ENCODE measurements at regions not wholly inside any gene's neighbourhood (a gene's known extent, or its start where the extent isn't known, plus 50 kb on each side); places are given as distances from the start of the nearest gene placed in this dataset.

GRCh38 chr18:56501896-56502295 lies 136.5 kb downstream of the TXNL1 start:
- no peak overlapping the region for H3K4me3 ChIP-seq (ENCODE audit: low read depth, low read length)
- H3K27ac ChIP-seq (ENCODE audit: extremely low read depth, low read depth, low read length), result no peak overlapping the region
- H3K36me3 ChIP-seq (ENCODE audit: control insufficient read depth in 2 of 2, insufficient read depth in 1 of 2, low read length in 2 of 2), result no peaks in the 10 kb centered on the region
- no peak for TF ChIP-seq INSM2 (tag by site-specific recombination; IDR thresholded peaks at IDR 0.05)
- TF ChIP-seq ZNF677 (tag by site-specific recombination; IDR thresholded peaks at IDR 0.05), result no peak
- TF ChIP-seq MYNN (tag by site-specific recombination; IDR thresholded peaks at IDR 0.05; ENCODE audit: borderline replicate concordance), result no peak
- TF ChIP-seq ZNF837 (tag by site-specific recombination; IDR thresholded peaks at IDR 0.05), result no peak
- no peak for TF ChIP-seq ZNF138 (tag by site-specific recombination; IDR thresholded peaks at IDR 0.05; ENCODE audit: borderline replicate concordance)
- no peak for TF ChIP-seq SETDB1 (IDR thresholded peaks at IDR 0.05; ENCODE audit: insufficient read length, low read length)
- no peak for TF ChIP-seq HOXC10 (CRISPR knock-in tag; IDR thresholded peaks at IDR 0.05)
- TF ChIP-seq ZNF571 (tag by site-specific recombination; IDR thresholded peaks at IDR 0.05), result no peak
- TF ChIP-seq ZNF707 (tag by site-specific recombination; IDR thresholded peaks at IDR 0.05), result no peak
- no peak for TF ChIP-seq ZNF311 (tag by site-specific recombination; IDR thresholded peaks at IDR 0.05; ENCODE audit: borderline replicate concordance)
- no peak for TF ChIP-seq ZNF843 (tag by site-specific recombination; IDR thresholded peaks at IDR 0.05)
- TF ChIP-seq GLIS1 (tag by site-specific recombination; IDR thresholded peaks at IDR 0.05), result no peak
- no peak for TF ChIP-seq RBAK (tag by site-specific recombination; IDR thresholded peaks at IDR 0.05)
- no peaks in the 10 kb centered on the region for H3K4me1 ChIP-seq (ENCODE audit: control insufficient read depth, insufficient read depth, low read length)
- ChIA-PET POLR2A (no interaction called here), CTCF (no interaction called here)
- no peaks in the 10 kb centered on the region for H3K9me3 ChIP-seq (ENCODE audit: control insufficient read depth, insufficient read depth, low read depth, low read length)

- H3K4me1 ChIP-seq (ENCODE audit: control insufficient read depth, insufficient read depth, low read length), result no peaks in the 10 kb centered on the region
- TF ChIP-seq HOXC10 (CRISPR knock-in tag; IDR thresholded peaks at IDR 0.05) (no peak), ZSCAN18 (tag by site-specific recombination; IDR thresholded peaks at IDR 0.05) (no peak), ZBTB8A (tag by site-specific recombination; IDR thresholded peaks at IDR 0.05) (no peak), ZNF639 (tag by site-specific recombination; IDR thresholded peaks at IDR 0.05) (no peak)
- POLR2A ChIA-PET, result no interaction called here
- H3K36me3 ChIP-seq (ENCODE audit: control insufficient read depth in 2 of 2, insufficient read depth in 1 of 2, low read length in 2 of 2), result no peaks in the 10 kb centered on the region
- H3K9me3 ChIP-seq (ENCODE audit: control insufficient read depth, insufficient read depth, low read depth, low read length), result no peaks in the 10 kb centered on the region
- no peak overlapping the region for H3K27ac ChIP-seq (ENCODE audit: extremely low read depth, low read depth, low read length)
- CTCF ChIA-PET, result no interaction called here
- no peak overlapping the region for H3K4me3 ChIP-seq (ENCODE audit: low read depth, low read length)
Measured at GRCh38 chr18:56495884-56496283, 142.5 kb downstream of the TXNL1 start.

- no peaks in the 10 kb centered on the region for H3K4me1 ChIP-seq (ENCODE audit: control insufficient read depth, insufficient read depth, low read length)
- no peak overlapping the region for H3K4me3 ChIP-seq (ENCODE audit: low read depth, low read length)
- CTCF ChIA-PET, result no interaction called here
- H3K27ac ChIP-seq (ENCODE audit: extremely low read depth, low read depth, low read length), result no peak overlapping the region
- POLR2A ChIA-PET, result no interaction called here
- H3K9me3 ChIP-seq (ENCODE audit: control insufficient read depth, insufficient read depth, low read depth, low read length), result no peaks in the 10 kb centered on the region
- no peak for TF ChIP-seq ZNF148 (tag by site-specific recombination; IDR thresholded peaks at IDR 0.05; ENCODE audit: borderline replicate concordance)
- TF ChIP-seq SP7 (tag by site-specific recombination; IDR thresholded peaks at IDR 0.05), result no peak
- TF ChIP-seq GLIS1 (tag by site-specific recombination; IDR thresholded peaks at IDR 0.05), result no peak
- no peak for TF ChIP-seq ZNF610 (tag by site-specific recombination; IDR thresholded peaks at IDR 0.05; ENCODE audit: borderline replicate concordance)
- no peak for TF ChIP-seq BCL6B (tag by site-specific recombination; IDR thresholded peaks at IDR 0.05)
- TF ChIP-seq ZNF561 (tag by site-specific recombination; IDR thresholded peaks at IDR 0.05; ENCODE audit: borderline replicate concordance), result no peak
- no peak for TF ChIP-seq ZBTB17 (tag by site-specific recombination; IDR thresholded peaks at IDR 0.05)
- TF ChIP-seq ZXDB (tag by site-specific recombination; IDR thresholded peaks at IDR 0.05), result no peak
- H3K36me3 ChIP-seq (ENCODE audit: control insufficient read depth in 2 of 2, insufficient read depth in 1 of 2, low read length in 2 of 2), result no peaks in the 10 kb centered on the region
Measured at GRCh38 chr18:56493531-56493930, 144.9 kb downstream of the TXNL1 start.
